ENCODE measurements at regions not wholly inside any gene's neighbourhood (a gene's known extent, or its start where the extent isn't known, plus 50 kb on each side); places are given as distances from the start of the nearest gene placed in this dataset.

DNA sequence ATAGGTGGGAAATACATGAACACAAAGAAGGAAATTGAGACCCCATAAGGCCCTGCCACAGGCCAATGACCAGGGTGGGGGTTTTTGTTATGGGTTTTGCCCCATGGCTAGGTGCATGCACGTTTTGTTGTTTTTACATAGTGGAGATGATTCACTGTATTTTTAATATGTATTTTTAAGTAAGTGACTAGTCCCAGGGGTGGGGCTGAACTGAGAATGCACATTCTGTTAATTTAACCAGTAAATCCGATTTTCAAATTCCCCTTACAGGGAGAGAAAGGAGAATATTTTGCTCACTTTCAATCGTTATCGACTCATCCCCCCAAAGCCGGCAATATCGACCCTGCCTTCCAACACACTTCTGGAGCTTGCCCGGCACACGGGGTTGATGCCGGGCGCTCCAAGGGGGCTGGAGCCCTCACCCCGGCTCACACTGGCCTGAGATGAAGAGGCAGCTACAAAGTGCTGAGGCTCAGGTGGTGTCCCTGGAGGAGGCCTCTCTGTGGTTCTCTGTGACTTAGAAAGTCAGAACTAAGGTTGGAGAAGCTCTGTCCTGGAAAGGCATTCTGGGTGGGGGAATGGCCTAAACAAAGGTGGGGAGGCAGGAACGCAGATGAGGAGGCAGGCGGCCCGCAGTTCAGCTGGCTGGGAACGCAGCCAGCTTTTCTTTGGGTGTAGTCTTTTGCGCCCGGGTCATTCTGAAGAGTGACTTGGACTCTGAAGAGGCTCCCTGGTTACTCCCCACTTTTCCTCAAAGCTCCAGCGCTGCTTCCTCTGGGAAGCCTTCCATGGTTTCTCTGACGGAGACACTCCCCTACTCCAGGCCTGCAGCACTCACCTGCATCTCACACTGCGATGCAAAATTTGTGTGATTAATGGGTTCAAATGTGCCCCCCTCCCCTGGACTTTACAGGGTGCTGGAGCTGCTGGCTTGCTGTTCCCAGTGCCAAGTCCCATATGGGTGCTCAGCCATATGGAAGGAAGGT is 50.7 kb upstream of the DLK1 start:
- dilution Hi-C loops (cut with MboI; ENCODE audit: extremely low pct_ligation_motif_present, low sequenced_read_pairs) = no loop called here
- H3K9me1 ChIP-seq (ENCODE audit: control insufficient read depth, extremely low read depth, insufficient read depth, low read length) = no peaks in the 10 kb centered on the region
- peaks cover 22% of the 10 kb centered on the region for H3K4me1 ChIP-seq (ENCODE audit: control insufficient read depth, extremely low read depth, insufficient read depth, low read length)
- no peak overlapping the region for H3K4me3 ChIP-seq (ENCODE audit: control insufficient read depth in 2 of 3, extremely low read depth in 1 of 3, insufficient read depth in 2 of 3, low read depth in 1 of 3, low read length in 3 of 3)
- H3K36me3 ChIP-seq (ENCODE audit: control insufficient read depth in 2 of 2, extremely low read depth in 1 of 2, insufficient read depth in 2 of 2, low read length in 2 of 2) = no peaks in the 10 kb centered on the region
- FAIRE-seq = no peak
- no peaks in the 10 kb centered on the region for H3K9me3 ChIP-seq (ENCODE audit: control insufficient read depth, low read depth, low read length)
- H3K4me2 ChIP-seq (ENCODE audit: control insufficient read depth, extremely low read depth, insufficient read depth, low read depth, low read length) = peak overlapping the region; percentile 35
- DNase-seq (ENCODE audit: low read depth, low spot score) = no peak
- TF ChIP-seq EZH2 (IDR thresholded peaks at IDR 0.05; ENCODE audit: low read length) = no peak
- TF ChIP-seq, protein P1, sequence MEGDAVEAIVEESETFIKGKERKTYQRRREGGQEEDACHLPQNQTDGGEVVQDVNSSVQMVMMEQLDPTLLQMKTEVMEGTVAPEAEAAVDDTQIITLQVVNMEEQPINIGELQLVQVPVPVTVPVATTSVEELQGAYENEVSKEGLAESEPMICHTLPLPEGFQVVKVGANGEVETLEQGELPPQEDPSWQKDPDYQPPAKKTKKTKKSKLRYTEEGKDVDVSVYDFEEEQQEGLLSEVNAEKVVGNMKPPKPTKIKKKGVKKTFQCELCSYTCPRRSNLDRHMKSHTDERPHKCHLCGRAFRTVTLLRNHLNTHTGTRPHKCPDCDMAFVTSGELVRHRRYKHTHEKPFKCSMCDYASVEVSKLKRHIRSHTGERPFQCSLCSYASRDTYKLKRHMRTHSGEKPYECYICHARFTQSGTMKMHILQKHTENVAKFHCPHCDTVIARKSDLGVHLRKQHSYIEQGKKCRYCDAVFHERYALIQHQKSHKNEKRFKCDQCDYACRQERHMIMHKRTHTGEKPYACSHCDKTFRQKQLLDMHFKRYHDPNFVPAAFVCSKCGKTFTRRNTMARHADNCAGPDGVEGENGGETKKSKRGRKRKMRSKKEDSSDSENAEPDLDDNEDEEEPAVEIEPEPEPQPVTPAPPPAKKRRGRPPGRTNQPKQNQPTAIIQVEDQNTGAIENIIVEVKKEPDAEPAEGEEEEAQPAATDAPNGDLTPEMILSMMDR (optimal IDR thresholded peaks at IDR 0.05 in 1 of 3, IDR thresholded peaks at IDR 0.05 in 1 of 3, conservative IDR thresholded peaks at IDR 0.05 in 1 of 3; ENCODE audit: extremely low read depth in 1 of 3, insufficient read depth in 2 of 3, low read length in 3 of 3) = no peak
- H3K9ac ChIP-seq (ENCODE audit: control insufficient read depth, extremely low read depth, insufficient read depth, low read length) = no peak overlapping the region
- no peaks in the 10 kb centered on the region for H4K20me1 ChIP-seq (ENCODE audit: control insufficient read depth, extremely low read depth, insufficient read depth, low read length)
- no peaks in the 10 kb centered on the region for H3K79me2 ChIP-seq (ENCODE audit: control insufficient read depth, insufficient read depth, low read length)
- H3K27me3 ChIP-seq (ENCODE audit: control insufficient read depth, extremely low read depth, insufficient read depth, low read length) = peaks cover 38% of the 10 kb centered on the region
- H3K27ac ChIP-seq (ENCODE audit: control insufficient read depth, insufficient read depth, low read length) = no peak overlapping the region
- no peak overlapping the region for H2AFZ ChIP-seq (ENCODE audit: control insufficient read depth, low read length)
